ENCODE measurements at regions not wholly inside any gene's neighbourhood (a gene's known extent, or its start where the extent isn't known, plus 50 kb on each side); places are given as distances from the start of the nearest gene placed in this dataset.

- no peak for TF ChIP-seq CTCF (IDR thresholded peaks at IDR 0.05; ENCODE audit: low read depth, low read length)
- no peak for DNase-seq (ENCODE audit: low read depth in 2 of 2)
Measured at GRCh38 chrY:15343522-15343921, 819.2 kb downstream of the NLGN4Y start.

GRCh38 chrY:15345471-15346155 lies 821.3 kb downstream of the NLGN4Y start:
- no peak for DNase-seq (ENCODE audit: low read depth in 2 of 2)
- no peak for TF ChIP-seq CTCF (IDR thresholded peaks at IDR 0.05; ENCODE audit: low read depth, low read length)
- H3K4me3 ChIP-seq (replicated peaks in 1 of 2; ENCODE audit: low read depth in 2 of 2, low read length in 2 of 2), result no peak overlapping the region

More at GRCh38 chrY:15343522-15343921, 819.2 kb downstream of the NLGN4Y start:
- H3K4me3 ChIP-seq (replicated peaks in 1 of 2; ENCODE audit: low read depth in 2 of 2, low read length in 2 of 2), result no peak overlapping the region

GRCh38 chrY:15349351-15349750 lies 825.0 kb downstream of the NLGN4Y start:
- no peak for TF ChIP-seq CTCF (IDR thresholded peaks at IDR 0.05; ENCODE audit: low read depth, low read length)
- no peak for DNase-seq (ENCODE audit: low read depth in 2 of 2)
- H3K4me3 ChIP-seq (replicated peaks in 1 of 2; ENCODE audit: low read depth in 2 of 2, low read length in 2 of 2), result no peak overlapping the region

- no peak for DNase-seq (ENCODE audit: low read depth in 2 of 2)
- no peak overlapping the region for H3K4me3 ChIP-seq (replicated peaks in 1 of 2; ENCODE audit: low read depth in 2 of 2, low read length in 2 of 2)
- TF ChIP-seq CTCF (IDR thresholded peaks at IDR 0.05; ENCODE audit: low read depth, low read length), result no peak
Measured at GRCh38 chrY:15355321-15355720, 831.0 kb downstream of the NLGN4Y start.

- no peak for DNase-seq (ENCODE audit: low read depth in 2 of 2)
- no peak overlapping the region for H3K4me3 ChIP-seq (replicated peaks in 1 of 2; ENCODE audit: low read depth in 2 of 2, low read length in 2 of 2)
- TF ChIP-seq CTCF (IDR thresholded peaks at IDR 0.05; ENCODE audit: low read depth, low read length), result no peak
Measured at GRCh38 chrY:15360471-15360870, 836.1 kb downstream of the NLGN4Y start.

- no peak for TF ChIP-seq CTCF (IDR thresholded peaks at IDR 0.05; ENCODE audit: low read depth, low read length)
- H3K4me3 ChIP-seq (replicated peaks in 1 of 2; ENCODE audit: low read depth in 2 of 2, low read length in 2 of 2), result no peak overlapping the region
- no peak for DNase-seq (ENCODE audit: low read depth in 2 of 2)
Measured at GRCh38 chrY:15364996-15365395, 840.7 kb downstream of the NLGN4Y start.

- DNase-seq (ENCODE audit: low read depth in 2 of 2), result no peak
- TF ChIP-seq CTCF (IDR thresholded peaks at IDR 0.05; ENCODE audit: low read depth, low read length), result no peak
- no peak overlapping the region for H3K4me3 ChIP-seq (replicated peaks in 1 of 2; ENCODE audit: low read depth in 2 of 2, low read length in 2 of 2)
Measured at GRCh38 chrY:15368786-15369185, 844.5 kb downstream of the NLGN4Y start.

Data from cardiac fibroblast (primary cell).